ENCODE measurements at regions not wholly inside any gene's neighbourhood (a gene's known extent, or its start where the extent isn't known, plus 50 kb on each side); places are given as distances from the start of the nearest gene placed in this dataset.
"Not testable (repeated sequence)": the region's sequence is repeated elsewhere in the genome, so short reads cannot be mapped to it uniquely, and the experiment has no call there.

- peak in 1 of 2 donors; percentile 3 for DNase-seq
Measured at GRCh38 chr16:35102780-35103403, 1643.5 kb downstream of the TP53TG3F start.

- DNase-seq, result not testable (repeated sequence)
Measured at GRCh38 chr16:35111772-35112171, 1652.4 kb downstream of the TP53TG3F start.

- DNase-seq, result no peak
Measured at GRCh38 chr16:35131429-35131828, 1672.0 kb downstream of the TP53TG3F start.

GRCh38 chr16:35134471-35134870 lies 1675.1 kb downstream of the TP53TG3F start:
- DNase-seq, result no peak

- DNase-seq, result no peak
Measured at GRCh38 chr16:35140293-35140986, 1681.0 kb downstream of the TP53TG3F start.

GRCh38 chr16:35141303-35141702 lies 1681.9 kb downstream of the TP53TG3F start:
- no peak for DNase-seq

- DNase-seq, result no peak
Measured at GRCh38 chr16:35142147-35142808, 1682.9 kb downstream of the TP53TG3F start.

- DNase-seq, result no peak
Measured at GRCh38 chr16:35142809-35143192, 1683.4 kb downstream of the TP53TG3F start.

GRCh38 chr16:35144212-35144932 lies 1685.0 kb downstream of the TP53TG3F start:
- DNase-seq, result no peak

GRCh38 chr16:35146031-35146710 lies 1686.8 kb downstream of the TP53TG3F start:
- no peak for DNase-seq

GRCh38 chr16:35146723-35147458 lies 1687.5 kb downstream of the TP53TG3F start:
- DNase-seq, result no peak

GRCh38 chr16:35147556-35148504 lies 1688.4 kb downstream of the TP53TG3F start:
- no peak for DNase-seq

- DNase-seq, result no peak
Measured at GRCh38 chr16:35148748-35149147, 1689.3 kb downstream of the TP53TG3F start.

- DNase-seq, result no peak
Measured at GRCh38 chr16:35149550-35149949, 1690.1 kb downstream of the TP53TG3F start.

GRCh38 chr16:35150805-35151312 lies 1691.4 kb downstream of the TP53TG3F start:
- no peak for DNase-seq

GRCh38 chr16:35152067-35152627 lies 1692.7 kb downstream of the TP53TG3F start:
- no peak for DNase-seq

- no peak for DNase-seq
Measured at GRCh38 chr16:35154627-35155026, 1695.2 kb downstream of the TP53TG3F start.

GRCh38 chr16:35157549-35157948 lies 1698.1 kb downstream of the TP53TG3F start:
- DNase-seq, result not testable (repeated sequence)

GRCh38 chr16:35169324-35169723 lies 1709.9 kb downstream of the TP53TG3F start:
- DNase-seq, result not testable (repeated sequence)

GRCh38 chr16:35170061-35170460 lies 1710.6 kb downstream of the TP53TG3F start:
- DNase-seq, result not testable (repeated sequence)

Data from stimulated activated CD4-positive, alpha-beta T cell treated with anti-CD3 and anti-CD28 coated beads, Interleukin-2, amount 100 ng/mL, for 24 hours (primary cell).